Cardiac muscle cell (in vitro differentiated cells and primary cell): ENCODE measurements at regions not wholly inside any gene's neighbourhood (a gene's known extent, or its start where the extent isn't known, plus 50 kb on each side); places are given as distances from the start of the nearest gene placed in this dataset.

ENCODE experiments used
- DNase-seq, 2 donors: peaks; one replicate each; pipeline versions ENCODE4 v3.0.0 to v3.0.0-alpha.2; 2010 to 2017; ENCODE audit warnings: low read depth in 1 of 2, low spot score in 1 of 2
- H3K27ac ChIP-seq: fragments of 200-600 bp; sonication (generic); 2 replicates; pipeline ENCODE4 v1.5.1; 2016
- H3K27me3 ChIP-seq: fragments of 200-600 bp; sonication (generic); 2 replicates; pipeline ENCODE4 v1.6.0; 2016; ENCODE audit warnings: control low read depth
- H3K36me3 ChIP-seq: fragments of 200-600 bp; sonication (generic); 2 replicates; pipeline ENCODE4 v1.5.1; 2016; ENCODE audit warnings: control low read depth
- H3K4me1 ChIP-seq: fragments of 200-600 bp; sonication (generic); 2 replicates; pipeline ENCODE4 v1.8.1; 2017; ENCODE audit warnings: low read depth, mild to moderate bottlenecking, mixed run types
- H3K4me3 ChIP-seq: fragments of 200-600 bp; sonication (generic); 2 replicates; pipeline ENCODE4 v1.5.1; 2016; ENCODE audit warnings: mild to moderate bottlenecking
- H3K9me3 ChIP-seq: fragments of 200-600 bp; sonication (generic); 2 replicates; pipeline ENCODE4 v1.5.1; 2017; ENCODE audit warnings: low read depth, mild to moderate bottlenecking, control low read depth
- CTCF ChIP-seq: IDR thresholded peaks from 2 replicates; pipeline ENCODE4 v1.5.1; 2012; ENCODE audit warnings: low read depth, mild to moderate bottlenecking, low read length

- H3K27me3 ChIP-seq: no peaks in the 10 kb centered on the region
- H3K27ac ChIP-seq: peak overlapping the region; percentile 3
- TF ChIP-seq CTCF: no peak
- H3K36me3 ChIP-seq: no peaks in the 10 kb centered on the region
- H3K4me3 ChIP-seq: no peak overlapping the region
- no peaks in the 10 kb centered on the region for H3K9me3 ChIP-seq
- H3K4me1 ChIP-seq: peaks cover 21% of the 10 kb centered on the region
- DNase-seq: no peak
These were observed 65.4 kb downstream of the UBIAD1 start for GRCh38 chr1:11338284-11338924.

GRCh38 chr1:11339346-11340232 lies 66.6 kb downstream of the UBIAD1 start:
- Histone ChIP-seq H3K4me1 (peaks cover 21% of the 10 kb centered on the region), H3K9me3 (no peaks in the 10 kb centered on the region), H3K27me3 (no peaks in the 10 kb centered on the region), H3K36me3 (no peaks in the 10 kb centered on the region), H3K27ac (peak overlapping the region; percentile 52), H3K4me3 (no peak overlapping the region)
- DNase-seq: peak in 1 of 2 donors; percentile 69
- TF ChIP-seq CTCF: no peak

- Histone ChIP-seq H3K27ac (peak overlapping the region; percentile 52), H3K4me3 (no peak overlapping the region), H3K27me3 (no peaks in the 10 kb centered on the region), H3K4me1 (peaks cover 19% of the 10 kb centered on the region), H3K36me3 (no peaks in the 10 kb centered on the region), H3K9me3 (no peaks in the 10 kb centered on the region)
- no peak for DNase-seq
- TF ChIP-seq CTCF: no peak
These were observed 67.2 kb downstream of the UBIAD1 start for GRCh38 chr1:11340233-11340632.

- H3K4me3 ChIP-seq: no peak overlapping the region
- no peaks in the 10 kb centered on the region for H3K9me3 ChIP-seq
- no peaks in the 10 kb centered on the region for H3K36me3 ChIP-seq
- no peak overlapping the region for H3K27ac ChIP-seq
- no peak for DNase-seq
- peaks cover 19% of the 10 kb centered on the region for H3K4me1 ChIP-seq
- no peaks in the 10 kb centered on the region for H3K27me3 ChIP-seq
- TF ChIP-seq CTCF: no peak
These were observed 69.0 kb downstream of the UBIAD1 start for GRCh38 chr1:11341901-11342552.

- no peak for TF ChIP-seq CTCF
- DNase-seq: no peak
- Histone ChIP-seq H3K27me3 (no peaks in the 10 kb centered on the region), H3K4me3 (no peak overlapping the region), H3K9me3 (no peaks in the 10 kb centered on the region), H3K27ac (no peak overlapping the region), H3K4me1 (peaks cover 19% of the 10 kb centered on the region), H3K36me3 (no peaks in the 10 kb centered on the region)
These were observed 69.6 kb downstream of the UBIAD1 start for GRCh38 chr1:11342621-11343032.
